ENCODE measurements at regions not wholly inside any gene's neighbourhood (a gene's known extent, or its start where the extent isn't known, plus 50 kb on each side); places are given as distances from the start of the nearest gene placed in this dataset.

DNA sequence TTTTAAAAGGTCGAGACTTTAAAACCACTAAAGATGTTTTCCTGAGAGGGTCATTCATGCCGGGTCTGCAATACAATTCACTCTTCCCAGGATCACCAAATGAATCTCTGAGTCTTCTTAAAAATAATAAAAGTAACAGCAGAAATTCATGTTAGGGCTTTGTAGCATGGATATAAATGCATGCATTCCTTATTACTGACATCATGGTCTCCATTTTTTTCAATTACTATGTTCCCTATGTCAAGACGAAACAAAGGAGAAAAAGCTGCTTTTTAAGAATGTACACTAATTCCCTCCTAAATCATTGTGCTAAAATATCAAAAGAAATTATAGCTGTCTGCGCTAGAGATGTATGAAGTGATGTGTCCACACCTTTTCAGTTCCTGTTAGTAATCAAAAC lies 789.9 kb upstream of the LRRC4C start:
- TF ChIP-seq POLR2AphosphoS5 (IDR thresholded peaks at IDR 0.05): no peak
- TF ChIP-seq, protein P1, sequence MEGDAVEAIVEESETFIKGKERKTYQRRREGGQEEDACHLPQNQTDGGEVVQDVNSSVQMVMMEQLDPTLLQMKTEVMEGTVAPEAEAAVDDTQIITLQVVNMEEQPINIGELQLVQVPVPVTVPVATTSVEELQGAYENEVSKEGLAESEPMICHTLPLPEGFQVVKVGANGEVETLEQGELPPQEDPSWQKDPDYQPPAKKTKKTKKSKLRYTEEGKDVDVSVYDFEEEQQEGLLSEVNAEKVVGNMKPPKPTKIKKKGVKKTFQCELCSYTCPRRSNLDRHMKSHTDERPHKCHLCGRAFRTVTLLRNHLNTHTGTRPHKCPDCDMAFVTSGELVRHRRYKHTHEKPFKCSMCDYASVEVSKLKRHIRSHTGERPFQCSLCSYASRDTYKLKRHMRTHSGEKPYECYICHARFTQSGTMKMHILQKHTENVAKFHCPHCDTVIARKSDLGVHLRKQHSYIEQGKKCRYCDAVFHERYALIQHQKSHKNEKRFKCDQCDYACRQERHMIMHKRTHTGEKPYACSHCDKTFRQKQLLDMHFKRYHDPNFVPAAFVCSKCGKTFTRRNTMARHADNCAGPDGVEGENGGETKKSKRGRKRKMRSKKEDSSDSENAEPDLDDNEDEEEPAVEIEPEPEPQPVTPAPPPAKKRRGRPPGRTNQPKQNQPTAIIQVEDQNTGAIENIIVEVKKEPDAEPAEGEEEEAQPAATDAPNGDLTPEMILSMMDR (IDR thresholded peaks at IDR 0.05): no peak

Data from stomach (tissue), 4 donors.